Adipocyte (in vitro differentiated cells): ENCODE measurements at regions not wholly inside any gene's neighbourhood (a gene's known extent, or its start where the extent isn't known, plus 50 kb on each side); places are given as distances from the start of the nearest gene placed in this dataset.
"Not testable (repeated sequence)": the region's sequence is repeated elsewhere in the genome, so short reads cannot be mapped to it uniquely, and the experiment has no call there.

Source experiments
- DNase-seq: peaks from one replicate; pipeline ENCODE4 v3.0.0-alpha.2; 2015; ENCODE audit warnings: low read depth
- H3K27me3 ChIP-seq: replicated peaks from 2 replicates; pipeline ENCODE4 v1.7.0; 2013; ENCODE audit warnings: mild to moderate bottlenecking, low read length, moderate library complexity; ENCODE audit not compliant: control insufficient read depth, insufficient read depth
- H3K36me3 ChIP-seq: 2 replicates; pipeline ENCODE4 v1.7.0; 2013; ENCODE audit warnings: low read length, mild to moderate bottlenecking, moderate library complexity; ENCODE audit not compliant: control insufficient read depth, insufficient read depth, severe bottlenecking
- H3K4me1 ChIP-seq: 2 replicates; pipeline ENCODE4 v1.7.0; 2013; ENCODE audit warnings: mild to moderate bottlenecking, low read length, moderate library complexity; ENCODE audit not compliant: control insufficient read depth, insufficient read depth
- H3K4me3 ChIP-seq: 2 replicates; pipeline ENCODE4 v1.7.0; 2013; ENCODE audit warnings: mild to moderate bottlenecking, low read length, moderate library complexity
- H3K9ac ChIP-seq: 2 replicates; pipeline ENCODE4 v1.7.0; 2013; ENCODE audit warnings: mild to moderate bottlenecking, low read length, moderate library complexity
- H3K9me3 ChIP-seq: 2 replicates; pipeline ENCODE4 v1.7.0; 2013; ENCODE audit warnings: mild to moderate bottlenecking, low read length, moderate library complexity; ENCODE audit not compliant: control insufficient read depth

- not testable (repeated sequence) for H3K9me3 ChIP-seq, DNase-seq, H3K4me1 ChIP-seq, H3K9ac ChIP-seq, H3K36me3 ChIP-seq, H3K4me3 ChIP-seq
- H3K27me3 ChIP-seq = peaks cover 41% of the 10 kb centered on the region
These were observed 76.2 kb upstream of the PABPC3 start for GRCh38 chr13:25019741-25020140.

GRCh38 chr13:25024175-25024574, 71.8 kb upstream of the PABPC3 start:
- peaks cover 30% of the 10 kb centered on the region for H3K27me3 ChIP-seq
- H3K4me3 ChIP-seq = no peak overlapping the region
- DNase-seq = no peak
- no peak overlapping the region for H3K9ac ChIP-seq
- H3K36me3 ChIP-seq = no peaks in the 10 kb centered on the region
- no peaks in the 10 kb centered on the region for H3K4me1 ChIP-seq
- no peaks in the 10 kb centered on the region for H3K9me3 ChIP-seq

DNA sequence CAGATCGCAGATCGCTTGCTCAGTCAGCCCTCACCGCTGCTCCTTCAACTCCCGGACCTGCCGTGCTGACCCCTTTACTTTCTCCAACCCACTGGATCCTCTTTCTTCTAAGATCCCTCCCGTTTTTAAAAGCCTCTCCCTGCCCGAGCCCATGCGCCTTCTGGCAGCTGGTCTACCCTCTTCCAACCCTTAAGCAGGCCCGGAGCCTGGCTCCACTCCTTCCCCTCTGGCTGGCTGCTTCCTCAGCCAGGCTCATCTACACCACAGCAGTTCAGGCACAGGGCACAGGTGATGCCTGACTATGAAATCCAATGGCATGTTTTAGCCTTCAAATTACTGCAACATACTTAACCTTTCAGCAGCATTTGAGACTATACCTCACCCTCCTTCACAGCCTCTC, 63.8 kb upstream of the PABPC3 start:
- no peaks in the 10 kb centered on the region for H3K4me1 ChIP-seq
- no peak overlapping the region for H3K4me3 ChIP-seq
- H3K27me3 ChIP-seq = peaks cover 16% of the 10 kb centered on the region
- no peak overlapping the region for H3K9ac ChIP-seq
- DNase-seq = no peak
- no peaks in the 10 kb centered on the region for H3K36me3 ChIP-seq
- H3K9me3 ChIP-seq = no peaks in the 10 kb centered on the region

- Histone ChIP-seq H3K36me3 (no peaks in the 10 kb centered on the region), H3K27me3 (peaks cover 30% of the 10 kb centered on the region), H3K4me3 (no peak overlapping the region), H3K4me1 (no peaks in the 10 kb centered on the region), H3K9ac (no peak overlapping the region), H3K9me3 (no peaks in the 10 kb centered on the region)
- DNase-seq = no peak
These were observed 61.8 kb upstream of the PABPC3 start for GRCh38 chr13:25034173-25034572.

DNA sequence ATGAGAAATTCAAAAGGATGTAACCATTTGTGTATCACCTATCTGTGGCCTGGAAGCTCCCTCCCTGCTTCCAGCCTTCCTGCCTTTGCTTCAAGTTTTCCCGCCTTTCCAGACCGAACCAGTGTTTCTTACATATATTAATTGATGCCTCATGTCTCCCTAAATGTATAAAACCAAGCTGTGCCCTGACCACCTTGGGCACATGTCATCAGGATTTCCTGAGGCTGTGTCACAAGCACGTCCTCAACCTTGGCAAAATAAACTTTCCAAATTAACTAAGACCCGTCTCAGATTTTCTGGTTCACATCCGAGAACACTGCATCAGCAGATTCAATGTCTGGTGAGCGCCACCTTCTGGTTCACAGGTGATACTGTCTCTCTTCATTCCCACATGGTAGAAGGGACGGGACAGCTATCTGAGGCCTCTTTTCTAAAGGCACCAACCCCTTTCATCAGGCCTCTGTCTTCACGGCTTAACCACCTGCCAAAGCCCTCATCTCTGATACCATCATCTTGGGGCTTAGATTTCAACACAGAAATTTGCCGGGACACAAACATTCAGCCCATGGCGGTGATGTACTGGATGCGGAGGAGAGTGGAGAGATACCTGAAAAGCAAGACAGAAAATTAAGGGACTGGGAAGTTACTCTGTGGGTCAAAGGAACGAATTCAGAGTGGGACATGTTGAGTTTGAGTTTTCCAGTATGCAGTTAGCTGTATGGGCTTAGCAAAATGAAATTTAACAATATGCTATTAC, 58.7 kb upstream of the PABPC3 start:
- no peaks in the 10 kb centered on the region for H3K4me1 ChIP-seq
- H3K4me3 ChIP-seq = no peak overlapping the region
- H3K9me3 ChIP-seq = no peaks in the 10 kb centered on the region
- no peak overlapping the region for H3K9ac ChIP-seq
- H3K36me3 ChIP-seq = no peaks in the 10 kb centered on the region
- peak; percentile 90 for DNase-seq
- H3K27me3 ChIP-seq = peaks cover 39% of the 10 kb centered on the region

DNA sequence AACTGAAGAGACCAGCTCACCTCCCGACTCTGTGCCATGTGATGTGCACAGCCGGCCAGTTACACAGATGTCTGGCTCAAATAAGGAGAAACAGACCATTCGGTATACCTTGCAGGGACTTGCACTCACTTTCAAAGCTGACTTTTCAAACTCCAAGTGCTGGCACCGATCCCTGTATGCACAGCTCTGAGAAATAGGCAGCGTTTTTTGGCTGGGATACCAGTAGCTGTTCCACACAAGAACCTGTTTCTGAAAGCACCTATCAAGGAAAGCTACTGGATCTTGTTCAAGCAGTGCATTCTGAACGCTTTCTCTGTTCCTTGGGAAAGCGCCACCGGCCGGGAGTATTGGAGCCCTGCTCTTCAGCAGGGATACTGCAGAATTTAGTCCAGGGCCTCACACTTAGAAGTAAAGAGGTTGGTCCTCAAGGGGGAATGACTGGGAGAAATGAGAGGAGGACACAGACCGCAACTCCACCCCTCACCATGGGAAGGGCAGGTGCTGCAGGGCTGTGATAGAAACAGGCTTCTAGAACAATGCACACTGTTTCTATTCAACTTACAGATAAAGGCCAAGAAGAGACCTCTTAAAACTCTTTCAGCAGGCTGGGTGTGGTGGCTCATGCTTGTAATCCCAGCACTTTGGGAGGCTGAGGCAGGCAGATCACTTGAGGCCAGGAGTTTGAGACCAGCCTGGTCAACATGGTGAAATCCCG, 53.6 kb upstream of the PABPC3 start:
- no peaks in the 10 kb centered on the region for H3K9me3 ChIP-seq
- DNase-seq = no peak
- H3K4me1 ChIP-seq = no peaks in the 10 kb centered on the region
- H3K9ac ChIP-seq = no peak overlapping the region
- H3K27me3 ChIP-seq = peaks cover 63% of the 10 kb centered on the region
- H3K4me3 ChIP-seq = no peak overlapping the region
- no peaks in the 10 kb centered on the region for H3K36me3 ChIP-seq

GRCh38 chr13:25044071-25044470, 51.9 kb upstream of the PABPC3 start:
- Histone ChIP-seq H3K36me3 (no peaks in the 10 kb centered on the region), H3K27me3 (peaks cover 68% of the 10 kb centered on the region), H3K9me3 (no peaks in the 10 kb centered on the region), H3K9ac (no peak overlapping the region), H3K4me1 (no peaks in the 10 kb centered on the region), H3K4me3 (no peak overlapping the region)
- no peak for DNase-seq
